Skin epidermis (tissue), 12 donors: ENCODE measurements at regions not wholly inside any gene's neighbourhood (a gene's known extent, or its start where the extent isn't known, plus 50 kb on each side); places are given as distances from the start of the nearest gene placed in this dataset.
"Not testable (repeated sequence)": the region's sequence is repeated elsewhere in the genome, so short reads cannot be mapped to it uniquely, and the experiment has no call there.

Source experiments
- H3K27ac ChIP-seq, 21 experiments: fragments of 200-600 bp; sonication (generic) in 11 of 21; one replicate each; pipeline ENCODE4 v1.5.0; 2020; ENCODE audit warnings: mild to moderate bottlenecking in 3 of 21, inconsistent platforms in 2 of 21, moderate library complexity in 2 of 21
- H3K4me3 ChIP-seq, 7 experiments: fragments of 200-600 bp; sonication (generic) in 2 of 7; one replicate each; pipeline ENCODE4 v1.5.0; 2020; ENCODE audit warnings: inconsistent platforms in 2 of 7, mild to moderate bottlenecking in 2 of 7, moderate library complexity in 1 of 7

- no peak overlapping the region for H3K4me3 ChIP-seq
- no peak overlapping the region for H3K27ac ChIP-seq
Measured at GRCh38 chr10:90087197-90088023, 386.0 kb downstream of the KIF20B start.

- Histone ChIP-seq H3K4me3 (no peak overlapping the region), H3K27ac (no peak overlapping the region)
Measured at GRCh38 chr10:90088024-90088317, 386.6 kb downstream of the KIF20B start.

GRCh38 chr10:90089719-90090118, 388.3 kb downstream of the KIF20B start:
- no peak overlapping the region for H3K4me3 ChIP-seq
- H3K27ac ChIP-seq, result no peak overlapping the region

GRCh38 chr10:90096196-90096595, 394.8 kb downstream of the KIF20B start:
- Histone ChIP-seq H3K27ac (no peak overlapping the region), H3K4me3 (no peak overlapping the region)

- H3K4me3 ChIP-seq, H3K27ac ChIP-seq: not testable (repeated sequence)
Measured at GRCh38 chr10:90107581-90107980, 406.2 kb downstream of the KIF20B start.

- Histone ChIP-seq H3K4me3 (no peak overlapping the region), H3K27ac (no peak overlapping the region)
Measured at GRCh38 chr10:90111671-90112070, 410.3 kb downstream of the KIF20B start.

- Histone ChIP-seq H3K27ac (no peak overlapping the region), H3K4me3 (no peak overlapping the region)
Measured at GRCh38 chr10:90112681-90113080, 411.3 kb downstream of the KIF20B start.

- not testable (repeated sequence) for H3K4me3 ChIP-seq, H3K27ac ChIP-seq
Measured at GRCh38 chr10:90118567-90118966, 417.2 kb downstream of the KIF20B start.

GRCh38 chr10:90119631-90120280, 418.4 kb downstream of the KIF20B start:
- not testable (repeated sequence) for H3K4me3 ChIP-seq, H3K27ac ChIP-seq

GRCh38 chr10:90125456-90126255, 424.3 kb downstream of the KIF20B start:
- Histone ChIP-seq H3K27ac (no peak overlapping the region), H3K4me3 (no peak overlapping the region)

GRCh38 chr10:90126256-90126595, 424.8 kb downstream of the KIF20B start:
- no peak overlapping the region for H3K27ac ChIP-seq
- H3K4me3 ChIP-seq, result no peak overlapping the region

GRCh38 chr10:90130321-90131086, 429.1 kb downstream of the KIF20B start:
- Histone ChIP-seq H3K27ac (no peak overlapping the region), H3K4me3 (no peak overlapping the region)

- Histone ChIP-seq H3K27ac (no peak overlapping the region), H3K4me3 (no peak overlapping the region)
Measured at GRCh38 chr10:90133606-90134005, 432.2 kb downstream of the KIF20B start.

- H3K4me3 ChIP-seq, result no peak overlapping the region
Measured at GRCh38 chr10:90136731-90137316, 435.4 kb downstream of the KIF20B start.

GRCh38 chr10:90138844-90139243, 437.5 kb downstream of the KIF20B start:
- no peak overlapping the region for H3K27ac ChIP-seq
- no peak overlapping the region for H3K4me3 ChIP-seq

More at GRCh38 chr10:90136731-90137316, 435.4 kb downstream of the KIF20B start:
- H3K27ac ChIP-seq, result no peak overlapping the region

GRCh38 chr10:90141791-90142190, 440.4 kb downstream of the KIF20B start:
- H3K27ac ChIP-seq, result no peak overlapping the region
- no peak overlapping the region for H3K4me3 ChIP-seq

- Histone ChIP-seq H3K4me3 (no peak overlapping the region), H3K27ac (no peak overlapping the region)
Measured at GRCh38 chr10:90143937-90144336, 442.5 kb downstream of the KIF20B start.

- no peak overlapping the region for H3K4me3 ChIP-seq
Measured at GRCh38 chr10:90148116-90148855, 446.9 kb downstream of the KIF20B start.

GRCh38 chr10:90149563-90149962, 448.2 kb downstream of the KIF20B start:
- Histone ChIP-seq H3K27ac (no peak overlapping the region), H3K4me3 (no peak overlapping the region)

More at GRCh38 chr10:90148116-90148855, 446.9 kb downstream of the KIF20B start:
- H3K27ac ChIP-seq, result no peak overlapping the region
